Spleen (tissue), 7 donors: ENCODE measurements at regions not wholly inside any gene's neighbourhood (a gene's known extent, or its start where the extent isn't known, plus 50 kb on each side); places are given as distances from the start of the nearest gene placed in this dataset.

Source experiments
- CTCF ChIP-seq, 11 experiments: fragments of 200-600 bp in 7 of 11; fragments of 450-650 bp in 4 of 11; sonication (generic) in 4 of 11; IDR thresholded peaks in 8 of 11; conservative IDR thresholded peaks in 3 of 11; 1 replicate in 7 of 11; 2 replicates in 4 of 11; pipeline versions ENCODE4 v1.4.0 to v1.8.0; 2016 to 2021; ENCODE audit warnings: antibody characterized with exemption in 11 of 11, inconsistent platforms in 4 of 11, mild to moderate bottlenecking in 1 of 11
- POLR2A ChIP-seq, 3 donors: fragments of 450-650 bp; IDR thresholded peaks; one replicate each; pipeline ENCODE4 v1.5.1; 2017; ENCODE audit warnings: antibody characterized with exemption in 3 of 3, mild to moderate bottlenecking in 1 of 3
- POLR2AphosphoS5 ChIP-seq, 3 donors: sonication (generic); formaldehyde crosslinking; IDR thresholded peaks; one replicate each; pipeline ENCODE4 v1.5.1; 2017; ENCODE audit warnings: antibody characterized with exemption in 3 of 3
- donor health status: DM: no; HTN: no; CAD: no; lungs with moderate emphysema.
- donor health status: DM: no; HTN: no; CAD: no.
- donor health status: DM: no; HTN: no; CAD: no.

DNA sequence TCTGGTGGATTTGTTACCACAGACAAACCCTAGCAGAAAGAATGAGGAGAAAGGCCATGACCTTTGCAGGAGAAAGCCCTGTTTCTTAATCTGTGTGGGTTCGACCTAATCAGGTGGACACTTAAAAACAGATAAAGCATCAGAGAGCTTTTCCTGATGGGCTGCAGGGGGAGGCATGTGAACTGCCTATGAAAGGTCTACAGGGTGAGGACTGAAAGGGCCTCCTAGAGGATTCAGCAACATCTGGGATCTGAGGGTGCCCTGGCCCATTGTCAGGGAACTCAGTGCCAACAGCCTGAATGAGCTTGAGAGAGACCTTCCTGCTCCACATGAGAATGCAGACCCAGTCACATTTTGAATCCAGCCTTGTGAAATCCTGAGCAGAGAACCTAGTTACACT, 178.8 kb upstream of the DDHD1 start:
- TF ChIP-seq CTCF (IDR thresholded peaks at IDR 0.05 in 8 of 11, conservative IDR thresholded peaks at IDR 0.05 in 3 of 11) (no peak), POLR2A (IDR thresholded peaks at IDR 0.05) (no peak), POLR2AphosphoS5 (IDR thresholded peaks at IDR 0.05) (no peak)
